PC-9 (cell line): ENCODE measurements at regions not wholly inside any gene's neighbourhood (a gene's known extent, or its start where the extent isn't known, plus 50 kb on each side); places are given as distances from the start of the nearest gene placed in this dataset.

Experiments used
- BruUV-seq: library from RNA; stranded (reverse); fragments of 400-500 nt; replicated peaks from 2 replicates; lab custom pipeline; 2021; lab: Mats Ljungman, UMichigan
- CTCF ChIA-PET: fragments of 300-600 bp; sonication (Branson Sonifier 250); formaldehyde crosslinking; loops from one replicate; lab custom pipeline; 2022; ENCODE audit warnings: antibody characterized with exemption; lab: Charles Lee
- POLR2A ChIA-PET: fragments of 300-600 bp; sonication (Branson Sonifier 250); formaldehyde crosslinking; loops from one replicate; lab custom pipeline; 2022; ENCODE audit warnings: antibody characterized with exemption; ENCODE audit not compliant: unreplicated experiment; lab: Charles Lee
- DNase-seq, 2 experiments: peaks; one replicate each; pipeline versions ENCODE4 v3.0.0 to v3.0.0-alpha.2; 2015 to 2022; ENCODE audit warnings: mixed read lengths in 1 of 2
- H2AFZ ChIP-seq: fragments of 200-600 bp; sonication (generic); 2 replicates; pipeline ENCODE4 v1.8.1; 2017; ENCODE audit warnings: antibody characterized with exemption
- H3F3A ChIP-seq: fragments of 200-600 bp; sonication (generic); 2 replicates; pipeline ENCODE4 v1.8.1; 2017; ENCODE audit warnings: antibody characterized with exemption, mild to moderate bottlenecking, low read depth; ENCODE audit not compliant: insufficient read depth
- H3K27ac ChIP-seq: fragments of 200-600 bp; sonication (generic); 2 replicates; pipeline ENCODE4 v1.6.1; 2016; ENCODE audit warnings: mixed run types
- H3K27me3 ChIP-seq: fragments of 200-600 bp; sonication (generic); 2 replicates; pipeline ENCODE4 v1.6.1; 2016; ENCODE audit warnings: low read depth, mixed run types; ENCODE audit not compliant: insufficient read depth
- H3K36me3 ChIP-seq: fragments of 200-600 bp; sonication (generic); 2 replicates; pipeline ENCODE4 v1.6.1; 2016; ENCODE audit warnings: low read depth, mixed run types
- H3K4me1 ChIP-seq: fragments of 200-600 bp; sonication (generic); replicated peaks from 2 replicates; pipeline ENCODE4 v1.6.1; 2016; ENCODE audit warnings: mixed run types; ENCODE audit not compliant: insufficient read depth
- H3K4me2 ChIP-seq: fragments of 200-600 bp; sonication (generic); 2 replicates; pipeline ENCODE4 v1.6.1; 2017; ENCODE audit warnings: mixed run types
- H3K4me3 ChIP-seq: fragments of 200-600 bp; sonication (generic); 2 replicates; pipeline ENCODE4 v1.6.1; 2016; ENCODE audit warnings: mixed run types
- H3K79me2 ChIP-seq: fragments of 200-600 bp; sonication (generic); 2 replicates; pipeline ENCODE4 v1.6.1; 2017; ENCODE audit warnings: low read depth, mixed run types
- H3K9me2 ChIP-seq: fragments of 200-600 bp; sonication (generic); 2 replicates; pipeline ENCODE4 v1.8.1; 2017; ENCODE audit warnings: mild to moderate bottlenecking; ENCODE audit not compliant: insufficient read depth
- H3K9me3 ChIP-seq: fragments of 200-600 bp; sonication (generic); 2 replicates; pipeline ENCODE4 v1.8.1; 2016; ENCODE audit warnings: low read depth; ENCODE audit not compliant: insufficient read depth
- H4K20me1 ChIP-seq: fragments of 200-600 bp; sonication (generic); 2 replicates; pipeline ENCODE4 v1.8.1; 2017; ENCODE audit not compliant: insufficient read depth
- CTCF ChIP-seq: fragments of 200-600 bp; sonication (generic); conservative IDR thresholded peaks from 2 replicates; pipeline ENCODE4 v1.6.1; 2017; ENCODE audit warnings: mixed run types, antibody characterized with exemption, mild to moderate bottlenecking, moderate library complexity
- EZH2 ChIP-seq: fragments of 200-600 bp; sonication (generic); IDR thresholded peaks from 2 replicates; pipeline ENCODE4 v1.8.0; 2017; ENCODE audit warnings: antibody characterized with exemption, low read depth
- intact Hi-C: fragments of 100-400 bp; cut with micrococcal nuclease; formaldehyde crosslinking; loops from one replicate; pipeline ENCODE4 v1.10.0; 2022; ENCODE audit not compliant: unreplicated experiment

- H3K4me2 ChIP-seq: no peak overlapping the region
- H4K20me1 ChIP-seq: no peaks in the 10 kb centered on the region
- DNase-seq: no peak
- CTCF ChIA-PET: no interaction called here
- no peaks in the 10 kb centered on the region for H3K36me3 ChIP-seq
- H3F3A ChIP-seq: no peaks in the 10 kb centered on the region
- no peaks in the 10 kb centered on the region for H3K4me1 ChIP-seq
- H3K27me3 ChIP-seq: no peaks in the 10 kb centered on the region
- TF ChIP-seq CTCF: no peak
- no peak for TF ChIP-seq EZH2
- intact Hi-C loops: no loop called here
- no peaks in the 10 kb centered on the region for H3K79me2 ChIP-seq
- H3K27ac ChIP-seq: no peak overlapping the region
- POLR2A ChIA-PET: no interaction called here
- BruUV-seq: no TSS peak
- H2AFZ ChIP-seq: no peak overlapping the region
- no peaks in the 10 kb centered on the region for H3K9me3 ChIP-seq
- no peak overlapping the region for H3K4me3 ChIP-seq
- H3K9me2 ChIP-seq: no peaks in the 10 kb centered on the region
Measured at GRCh38 chr13:81197483-81197882, 856.6 kb upstream of the SPRY2 start.

- Histone ChIP-seq H3K27ac (no peak overlapping the region), H3K4me1 (no peaks in the 10 kb centered on the region), H3K27me3 (no peaks in the 10 kb centered on the region), H3K9me2 (no peaks in the 10 kb centered on the region), H3K9me3 (no peaks in the 10 kb centered on the region), H3K4me3 (no peak overlapping the region), H3F3A (no peaks in the 10 kb centered on the region), H3K4me2 (no peak overlapping the region), H2AFZ (no peak overlapping the region), H4K20me1 (no peaks in the 10 kb centered on the region), H3K36me3 (no peaks in the 10 kb centered on the region), H3K79me2 (no peaks in the 10 kb centered on the region)
- no peak for DNase-seq
- TF ChIP-seq CTCF (no peak), EZH2 (no peak)
- CTCF ChIA-PET: no interaction called here
- POLR2A ChIA-PET: no interaction called here
- no TSS peak for BruUV-seq
- intact Hi-C loops: no loop called here
Measured at GRCh38 chr13:81194362-81194761, 853.4 kb upstream of the SPRY2 start.

GRCh38 chr13:81184556-81185265 lies 843.8 kb upstream of the SPRY2 start:
- DNase-seq: no peak
- Histone ChIP-seq H3K36me3 (no peaks in the 10 kb centered on the region), H3K27me3 (no peaks in the 10 kb centered on the region), H4K20me1 (no peaks in the 10 kb centered on the region), H3K9me2 (no peaks in the 10 kb centered on the region; the same call in 1 of the 2 replicates), H3K4me2 (no peak overlapping the region), H3K79me2 (no peaks in the 10 kb centered on the region), H2AFZ (no peak overlapping the region), H3K9me3 (no peaks in the 10 kb centered on the region), H3F3A (no peaks in the 10 kb centered on the region), H3K27ac (no peak overlapping the region), H3K4me1 (no peaks in the 10 kb centered on the region), H3K4me3 (no peak overlapping the region)
- TF ChIP-seq EZH2: no peak
- no peak for TF ChIP-seq CTCF
- intact Hi-C loops: no loop called here
- ChIA-PET CTCF (no interaction called here), POLR2A (no interaction called here)
- no TSS peak for BruUV-seq
